ENCODE measurements at regions not wholly inside any gene's neighbourhood (a gene's known extent, or its start where the extent isn't known, plus 50 kb on each side); places are given as distances from the start of the nearest gene placed in this dataset.

- ATAC-seq (no peak), DNase-seq (no peak)
Measured at GRCh38 chr16:74232806-74233465, 63.7 kb upstream of the PSMD7 start.

- no peak for ATAC-seq
- no peak for DNase-seq
Measured at GRCh38 chr16:74230126-74230525, 66.5 kb upstream of the PSMD7 start.

GRCh38 chr16:74226338-74226954 lies 70.2 kb upstream of the PSMD7 start:
- ATAC-seq (no peak), DNase-seq (no peak)

- DNase-seq (no peak), ATAC-seq (no peak)
Measured at GRCh38 chr16:74224828-74225612, 71.6 kb upstream of the PSMD7 start.

GRCh38 chr16:74221828-74222227 lies 74.8 kb upstream of the PSMD7 start:
- DNase-seq = no peak
- ATAC-seq = no peak

- no peak for ATAC-seq
- DNase-seq = no peak
Measured at GRCh38 chr16:74219706-74220105, 76.9 kb upstream of the PSMD7 start.

GRCh38 chr16:74218871-74219270 lies 77.7 kb upstream of the PSMD7 start:
- DNase-seq (no peak), ATAC-seq (no peak)

GRCh38 chr16:74216319-74216718 lies 80.3 kb upstream of the PSMD7 start:
- ATAC-seq = no peak
- no peak for DNase-seq

- DNase-seq = no peak
- ATAC-seq = no peak
Measured at GRCh38 chr16:74215249-74215648, 81.4 kb upstream of the PSMD7 start.

GRCh38 chr16:74213372-74213771 lies 83.2 kb upstream of the PSMD7 start:
- DNase-seq (no peak), ATAC-seq (no peak)

GRCh38 chr16:74210245-74210644 lies 86.4 kb upstream of the PSMD7 start:
- DNase-seq = no peak
- ATAC-seq = no peak

- no peak for DNase-seq
Measured at GRCh38 chr16:74202009-74202408, 94.6 kb upstream of the PSMD7 start.

GRCh38 chr16:74201576-74201975 lies 95.0 kb upstream of the PSMD7 start:
- ATAC-seq (no peak), DNase-seq (no peak)

More at GRCh38 chr16:74202009-74202408, 94.6 kb upstream of the PSMD7 start:
- ATAC-seq = no peak

- ATAC-seq = no peak
- no peak for DNase-seq
Measured at GRCh38 chr16:74200921-74201320, 95.7 kb upstream of the PSMD7 start.

GRCh38 chr16:74199842-74200124 lies 96.8 kb upstream of the PSMD7 start:
- no peak for ATAC-seq

GRCh38 chr16:74199066-74199841 lies 97.4 kb upstream of the PSMD7 start:
- DNase-seq (no peak), ATAC-seq (no peak)

More at GRCh38 chr16:74199842-74200124, 96.8 kb upstream of the PSMD7 start:
- DNase-seq = no peak

- DNase-seq (no peak), ATAC-seq (no peak)
Measured at GRCh38 chr16:74192281-74192797, 104.3 kb upstream of the PSMD7 start.

GRCh38 chr16:74190292-74190691 lies 106.3 kb upstream of the PSMD7 start:
- DNase-seq (no peak), ATAC-seq (no peak)

GRCh38 chr16:74188856-74189255 lies 107.8 kb upstream of the PSMD7 start:
- DNase-seq = no peak
- ATAC-seq = no peak

GRCh38 chr16:74186561-74186971 lies 110.0 kb upstream of the PSMD7 start:
- ATAC-seq (no peak), DNase-seq (no peak)

GRCh38 chr16:74184839-74185238 lies 111.8 kb upstream of the PSMD7 start:
- no peak for ATAC-seq
- DNase-seq = no peak

- ATAC-seq (no peak), DNase-seq (no peak)
Measured at GRCh38 chr16:74183601-74184360, 112.8 kb upstream of the PSMD7 start.
